ENCODE measurements at regions not wholly inside any gene's neighbourhood (a gene's known extent, or its start where the extent isn't known, plus 50 kb on each side); places are given as distances from the start of the nearest gene placed in this dataset.

DNA sequence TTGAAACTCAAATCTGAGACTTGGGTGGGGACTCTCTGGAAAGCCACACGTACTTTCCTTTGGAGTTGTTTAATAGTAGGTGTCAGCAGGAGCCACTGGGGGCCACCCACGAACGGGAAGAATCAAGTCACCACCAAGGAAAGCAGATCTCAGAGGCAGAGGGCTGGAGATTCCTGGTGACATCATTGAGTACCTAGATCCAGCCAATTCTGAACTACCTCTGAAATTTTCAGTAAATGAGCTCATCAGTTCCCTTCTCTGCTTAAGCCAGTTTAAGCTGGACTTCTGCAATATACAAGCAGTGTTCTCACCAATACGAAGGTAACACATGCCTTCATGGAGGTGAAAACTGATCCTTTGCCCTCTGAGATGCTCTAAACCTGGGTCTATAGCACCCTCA is 99.3 kb upstream of the SORCS3 start:
- H3K36me3 Mint-ChIP-seq (ENCODE audit: low read depth) = no peaks in the 10 kb centered on the region
- no peaks in the 10 kb centered on the region for H3K4me1 Mint-ChIP-seq (ENCODE audit: low read depth)
- no peak overlapping the region for H3K4me3 Mint-ChIP-seq
- no peak overlapping the region for H3K27ac Mint-ChIP-seq
- no peaks in the 10 kb centered on the region for H3K9me3 Mint-ChIP-seq
- intact Hi-C loops (cut with micrococcal nuclease) = no loop called here
- DNase-seq (ENCODE audit: low spot score) = no peak
- peaks cover 2% of the 10 kb centered on the region for H3K27me3 Mint-ChIP-seq (ENCODE audit: insufficient read depth)

DNA sequence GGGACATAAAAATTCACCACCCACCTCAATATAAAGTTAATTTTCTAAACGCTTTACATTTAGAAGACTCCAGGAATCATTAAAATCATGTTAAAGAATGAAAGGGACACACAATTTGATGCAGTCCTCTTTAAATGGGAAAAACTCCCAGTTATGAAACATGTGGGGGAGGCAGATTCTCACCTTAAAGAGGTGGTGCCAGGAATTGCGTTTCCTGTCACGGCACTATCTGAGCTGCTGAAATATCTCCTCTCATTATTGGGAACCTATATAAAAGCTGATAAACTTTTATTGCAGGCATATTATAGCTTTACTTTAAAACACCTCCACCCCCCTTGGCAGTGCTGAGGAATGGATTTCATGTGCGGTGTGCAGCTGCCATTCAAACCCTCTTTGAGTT is 94.8 kb upstream of the SORCS3 start:
- intact Hi-C loops (cut with micrococcal nuclease) = no loop called here
- no peaks in the 10 kb centered on the region for H3K9me3 Mint-ChIP-seq
- no peaks in the 10 kb centered on the region for H3K36me3 Mint-ChIP-seq (ENCODE audit: low read depth)
- no peak overlapping the region for H3K27ac Mint-ChIP-seq
- no peak for DNase-seq (ENCODE audit: low spot score)
- peaks cover 2% of the 10 kb centered on the region for H3K27me3 Mint-ChIP-seq (ENCODE audit: insufficient read depth)
- H3K4me3 Mint-ChIP-seq = no peak overlapping the region
- no peaks in the 10 kb centered on the region for H3K4me1 Mint-ChIP-seq (ENCODE audit: low read depth)

GRCh38 chr10:104546756-104547155 is 94.3 kb upstream of the SORCS3 start:
- H3K9me3 Mint-ChIP-seq = no peaks in the 10 kb centered on the region

GRCh38 chr10:104548090-104548489 is 93.0 kb upstream of the SORCS3 start:
- H3K27me3 Mint-ChIP-seq (ENCODE audit: insufficient read depth) = peaks cover 2% of the 10 kb centered on the region
- DNase-seq (ENCODE audit: low spot score) = no peak

More at GRCh38 chr10:104546756-104547155, 94.3 kb upstream of the SORCS3 start:
- intact Hi-C loops (cut with micrococcal nuclease) = no loop called here
- Mint-ChIP-seq H3K4me1 (ENCODE audit: low read depth) (no peaks in the 10 kb centered on the region), H3K36me3 (ENCODE audit: low read depth) (no peaks in the 10 kb centered on the region), H3K27ac (no peak overlapping the region), H3K4me3 (no peak overlapping the region), H3K27me3 (ENCODE audit: insufficient read depth) (peaks cover 2% of the 10 kb centered on the region)
- DNase-seq (ENCODE audit: low spot score) = no peak

GRCh38 chr10:104556831-104557230 is 84.3 kb upstream of the SORCS3 start:
- intact Hi-C loops (cut with micrococcal nuclease) = no loop called here
- Mint-ChIP-seq H3K36me3 (ENCODE audit: low read depth) (no peaks in the 10 kb centered on the region), H3K4me3 (no peak overlapping the region), H3K27ac (no peak overlapping the region), H3K4me1 (ENCODE audit: low read depth) (no peaks in the 10 kb centered on the region), H3K9me3 (no peaks in the 10 kb centered on the region), H3K27me3 (ENCODE audit: insufficient read depth) (peaks cover 2% of the 10 kb centered on the region)
- DNase-seq (ENCODE audit: low spot score) = no peak

More at GRCh38 chr10:104548090-104548489, 93.0 kb upstream of the SORCS3 start:
- no peaks in the 10 kb centered on the region for H3K36me3 Mint-ChIP-seq (ENCODE audit: low read depth)
- no peaks in the 10 kb centered on the region for H3K9me3 Mint-ChIP-seq
- H3K4me3 Mint-ChIP-seq = no peak overlapping the region
- no peaks in the 10 kb centered on the region for H3K4me1 Mint-ChIP-seq (ENCODE audit: low read depth)
- intact Hi-C loops (cut with micrococcal nuclease) = no loop called here
- no peak overlapping the region for H3K27ac Mint-ChIP-seq

DNA sequence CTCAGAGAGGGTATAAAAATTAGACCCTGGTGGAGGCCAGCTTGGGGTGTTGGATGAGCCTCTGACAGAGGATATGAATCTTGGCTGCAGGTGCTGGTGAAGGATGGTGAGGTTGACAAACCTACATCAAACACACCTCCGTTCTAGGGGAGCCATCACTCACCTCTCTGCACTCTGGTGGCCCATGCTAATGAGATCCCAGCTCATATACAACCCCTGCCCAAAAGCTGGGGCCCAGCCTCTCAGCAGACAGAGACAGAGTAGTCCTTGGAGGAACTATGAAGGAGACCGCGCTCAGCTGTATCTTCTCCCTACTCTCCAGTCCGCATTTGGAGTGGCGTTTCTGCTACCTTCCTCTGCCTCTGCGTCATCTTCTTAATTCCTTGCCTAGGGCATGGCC is 83.1 kb upstream of the SORCS3 start:
- Mint-ChIP-seq H3K4me3 (no peak overlapping the region), H3K27me3 (ENCODE audit: insufficient read depth) (peaks cover 2% of the 10 kb centered on the region), H3K36me3 (ENCODE audit: low read depth) (no peaks in the 10 kb centered on the region), H3K4me1 (ENCODE audit: low read depth) (no peaks in the 10 kb centered on the region), H3K9me3 (no peaks in the 10 kb centered on the region), H3K27ac (no peak overlapping the region)
- intact Hi-C loops (cut with micrococcal nuclease) = no loop called here
- DNase-seq (ENCODE audit: low spot score) = no peak

DNA sequence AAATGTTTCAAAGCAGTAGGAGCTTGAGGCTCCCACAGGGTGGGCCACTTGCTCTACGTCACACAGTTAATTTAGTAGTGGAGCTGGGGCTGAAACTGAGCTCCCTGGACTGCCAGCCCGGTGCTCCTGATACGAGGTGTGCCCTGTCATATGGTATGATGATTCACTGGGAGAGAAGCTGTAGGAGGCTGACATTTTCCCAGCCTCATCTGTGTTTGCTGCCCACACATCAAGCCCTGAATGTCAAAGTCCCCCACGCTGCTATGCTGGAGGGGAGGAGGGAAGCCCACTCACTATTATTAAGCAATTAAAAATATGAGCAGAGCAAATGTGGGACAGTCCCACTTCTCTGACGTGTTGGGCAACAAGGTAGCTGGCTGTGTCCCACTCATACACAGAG is 81.2 kb upstream of the SORCS3 start:
- Mint-ChIP-seq H3K4me1 (ENCODE audit: low read depth) (no peaks in the 10 kb centered on the region), H3K36me3 (ENCODE audit: low read depth) (no peaks in the 10 kb centered on the region), H3K27ac (no peak overlapping the region), H3K4me3 (no peak overlapping the region), H3K9me3 (no peaks in the 10 kb centered on the region), H3K27me3 (ENCODE audit: insufficient read depth) (peaks cover 9% of the 10 kb centered on the region)
- DNase-seq (ENCODE audit: low spot score) = no peak
- intact Hi-C loops (cut with micrococcal nuclease) = no loop called here

DNA sequence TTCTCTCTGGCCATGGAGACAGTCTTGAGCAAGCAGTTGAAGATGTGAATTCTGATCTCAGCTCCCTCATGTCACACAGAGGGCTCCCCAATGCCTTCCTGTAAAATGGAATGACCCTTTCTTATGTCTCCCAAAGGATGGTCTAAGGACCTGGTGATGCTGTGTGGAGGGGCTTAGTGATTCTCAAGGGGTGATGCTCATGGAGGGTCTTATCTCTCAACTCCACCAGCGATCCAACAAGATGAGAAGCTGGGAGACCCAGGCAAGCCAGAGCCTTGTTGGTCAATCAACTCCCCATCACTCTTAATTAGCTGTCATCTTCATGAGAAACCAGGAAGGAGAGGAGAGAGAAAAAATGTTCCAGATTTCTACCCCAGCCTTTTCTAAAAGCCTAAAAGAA is 78.0 kb upstream of the SORCS3 start:
- intact Hi-C loops (cut with micrococcal nuclease) = no loop called here
- H3K4me3 Mint-ChIP-seq = no peak overlapping the region
- H3K27me3 Mint-ChIP-seq (ENCODE audit: insufficient read depth) = peaks cover 10% of the 10 kb centered on the region
- no peaks in the 10 kb centered on the region for H3K36me3 Mint-ChIP-seq (ENCODE audit: low read depth)
- no peak overlapping the region for H3K27ac Mint-ChIP-seq
- no peak for DNase-seq (ENCODE audit: low spot score)
- H3K4me1 Mint-ChIP-seq (ENCODE audit: low read depth) = no peaks in the 10 kb centered on the region
- no peaks in the 10 kb centered on the region for H3K9me3 Mint-ChIP-seq

DNA sequence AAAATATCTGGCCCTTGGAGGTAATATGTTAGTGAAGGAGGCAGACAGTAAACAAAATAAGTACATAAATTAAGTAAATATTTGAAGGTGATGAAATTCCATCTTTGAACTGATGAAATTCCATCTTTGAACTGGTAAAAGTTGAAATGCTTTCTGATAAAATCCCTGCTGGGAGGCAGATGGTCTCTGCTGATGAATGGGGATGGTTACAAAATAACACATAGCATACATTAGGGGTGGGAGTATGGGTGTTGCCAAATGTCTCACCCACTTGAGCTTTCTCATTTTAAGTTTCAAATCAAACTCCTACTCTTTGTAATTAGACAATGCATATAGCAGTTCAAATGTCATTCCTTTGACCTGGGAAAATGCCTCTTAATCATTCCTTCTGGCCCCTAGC is 77.5 kb upstream of the SORCS3 start:
- Mint-ChIP-seq H3K36me3 (ENCODE audit: low read depth) (no peaks in the 10 kb centered on the region), H3K4me1 (ENCODE audit: low read depth) (no peaks in the 10 kb centered on the region), H3K27ac (no peak overlapping the region), H3K4me3 (no peak overlapping the region), H3K27me3 (ENCODE audit: insufficient read depth) (peaks cover 10% of the 10 kb centered on the region), H3K9me3 (no peaks in the 10 kb centered on the region)
- DNase-seq (ENCODE audit: low spot score) = no peak
- intact Hi-C loops (cut with micrococcal nuclease) = no loop called here

DNA sequence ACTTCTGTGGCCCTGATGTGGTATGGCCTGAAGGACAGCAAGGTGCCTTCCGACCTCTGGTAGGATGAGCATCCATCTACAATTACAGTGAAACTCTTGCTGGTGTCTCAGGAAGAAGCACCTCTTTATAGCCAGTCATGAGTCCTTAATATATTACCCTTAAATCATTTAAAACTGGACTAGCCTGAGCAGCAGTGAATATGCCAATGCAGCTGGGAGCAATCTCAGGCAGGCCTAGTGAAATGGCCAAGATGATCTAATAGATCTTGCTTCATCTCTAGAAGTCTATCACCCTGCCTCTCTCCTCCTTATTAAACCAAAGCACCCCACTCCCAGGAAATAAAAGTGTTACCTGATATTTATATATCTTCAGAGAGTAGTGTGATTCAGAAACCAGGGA is 66.7 kb upstream of the SORCS3 start:
- no peaks in the 10 kb centered on the region for H3K4me1 Mint-ChIP-seq (ENCODE audit: low read depth)
- no peak for DNase-seq (ENCODE audit: low spot score)
- no peaks in the 10 kb centered on the region for H3K36me3 Mint-ChIP-seq (ENCODE audit: low read depth)
- no peak overlapping the region for H3K4me3 Mint-ChIP-seq
- H3K27ac Mint-ChIP-seq = no peak overlapping the region
- H3K9me3 Mint-ChIP-seq = peaks cover 11% of the 10 kb centered on the region
- intact Hi-C loops (cut with micrococcal nuclease) = loop anchor here (10.0 kb wide), 1 partner anchor 680 kb away; no protein-coding TSS in a partner anchor
- H3K27me3 Mint-ChIP-seq (ENCODE audit: insufficient read depth) = peaks cover 4% of the 10 kb centered on the region

DNA sequence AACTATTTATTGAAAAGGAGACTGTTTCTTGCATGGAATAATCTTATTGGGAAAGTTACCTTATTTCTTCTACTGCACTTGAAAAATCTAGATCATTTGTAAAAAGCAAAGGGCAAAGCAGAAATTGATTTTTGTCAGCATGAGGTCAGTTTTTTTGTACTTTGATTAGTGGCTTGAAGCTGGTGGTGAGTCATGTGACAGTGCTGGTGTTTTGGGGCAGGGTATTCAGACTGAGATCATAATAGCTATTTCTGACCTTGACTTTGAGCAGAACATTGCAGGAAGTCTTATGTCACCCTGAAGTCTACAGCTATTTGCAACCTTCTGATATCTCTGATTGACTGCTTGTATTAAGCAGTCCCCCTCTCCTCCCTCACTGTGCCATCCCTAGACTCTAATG is 66.3 kb upstream of the SORCS3 start:
- Mint-ChIP-seq H3K27me3 (ENCODE audit: insufficient read depth) (peaks cover 5% of the 10 kb centered on the region), H3K36me3 (ENCODE audit: low read depth) (no peaks in the 10 kb centered on the region), H3K4me1 (ENCODE audit: low read depth) (no peaks in the 10 kb centered on the region), H3K9me3 (peaks cover 8% of the 10 kb centered on the region), H3K4me3 (no peak overlapping the region), H3K27ac (no peak overlapping the region)
- DNase-seq (ENCODE audit: low spot score) = no peak
- intact Hi-C loops (cut with micrococcal nuclease) = loop anchor here (10.0 kb wide), 1 partner anchor 680 kb away; no protein-coding TSS in a partner anchor

GRCh38 chr10:104576611-104577010 is 64.5 kb upstream of the SORCS3 start:
- no peaks in the 10 kb centered on the region for H3K36me3 Mint-ChIP-seq (ENCODE audit: low read depth)
- H3K27me3 Mint-ChIP-seq (ENCODE audit: insufficient read depth) = peaks cover 1% of the 10 kb centered on the region
- intact Hi-C loops (cut with micrococcal nuclease) = loop anchor here (10.0 kb wide), 1 partner anchor 678 kb away; no protein-coding TSS in a partner anchor
- no peaks in the 10 kb centered on the region for H3K9me3 Mint-ChIP-seq
- no peak for DNase-seq (ENCODE audit: low spot score)
- H3K4me3 Mint-ChIP-seq = no peak overlapping the region
- H3K4me1 Mint-ChIP-seq (ENCODE audit: low read depth) = peaks cover 5% of the 10 kb centered on the region
- H3K27ac Mint-ChIP-seq = no peak overlapping the region

DNA sequence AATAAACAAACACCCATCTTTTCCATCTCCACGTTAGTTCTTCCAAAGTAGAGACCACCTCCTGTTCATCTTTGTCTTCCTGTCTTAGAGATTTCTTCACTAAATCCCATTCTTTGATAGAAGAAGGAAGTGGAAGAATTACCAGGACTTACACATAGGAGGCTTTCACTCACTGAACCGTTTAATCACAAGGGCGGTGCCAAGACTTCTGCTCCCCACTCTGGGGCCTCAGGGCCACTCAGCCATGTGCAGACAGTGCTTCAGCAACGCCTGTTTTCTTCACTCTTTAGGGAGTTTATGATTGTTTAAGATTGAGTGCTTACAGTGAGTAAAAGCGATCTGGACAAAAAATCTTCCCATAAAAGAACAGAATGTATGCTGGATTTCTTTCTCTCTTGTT is 63.9 kb upstream of the SORCS3 start:
- no peak for DNase-seq (ENCODE audit: low spot score)
- Mint-ChIP-seq H3K9me3 (no peaks in the 10 kb centered on the region), H3K4me3 (no peak overlapping the region), H3K4me1 (ENCODE audit: low read depth) (peaks cover 5% of the 10 kb centered on the region), H3K27ac (no peak overlapping the region), H3K27me3 (ENCODE audit: insufficient read depth) (peaks cover 1% of the 10 kb centered on the region), H3K36me3 (ENCODE audit: low read depth) (no peaks in the 10 kb centered on the region)
- intact Hi-C loops (cut with micrococcal nuclease) = loop anchor here (10.0 kb wide), 1 partner anchor 678 kb away; no protein-coding TSS in a partner anchor

DNA sequence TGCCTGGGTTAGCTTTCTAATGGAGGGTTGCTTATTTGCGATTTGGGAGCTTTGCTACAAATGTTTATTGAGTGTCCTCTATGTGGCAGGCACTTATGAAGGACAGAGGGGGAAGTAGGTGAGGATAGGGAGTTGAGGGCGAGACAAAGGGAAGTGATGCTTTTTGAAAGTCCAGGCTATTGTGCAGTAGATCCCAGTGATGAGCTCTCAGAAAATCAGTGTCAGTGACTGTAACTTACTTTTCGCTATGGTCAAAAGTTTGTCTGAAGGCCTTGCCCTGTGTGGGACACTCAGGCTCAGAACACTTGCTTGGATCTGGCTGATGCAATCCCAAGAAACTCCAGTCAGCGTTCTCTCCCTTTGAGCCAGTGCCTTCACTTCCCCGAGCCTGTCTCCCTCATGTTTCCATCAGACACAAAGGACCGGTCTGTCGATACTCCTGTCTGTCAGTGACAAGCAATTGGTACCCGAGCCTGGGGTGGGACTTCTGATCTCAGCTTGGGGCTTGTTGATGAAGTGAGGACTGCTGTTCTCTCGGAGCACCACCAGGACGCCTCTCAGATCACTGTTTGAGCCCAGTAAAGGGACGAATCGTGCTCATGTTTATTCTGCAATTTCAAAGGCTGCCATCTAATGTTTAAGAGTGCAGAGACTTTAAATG is 63.1 kb upstream of the SORCS3 start:
- H3K4me1 Mint-ChIP-seq (ENCODE audit: low read depth) = peaks cover 5% of the 10 kb centered on the region
- no peak overlapping the region for H3K4me3 Mint-ChIP-seq
- no peak overlapping the region for H3K27ac Mint-ChIP-seq
- no peaks in the 10 kb centered on the region for H3K36me3 Mint-ChIP-seq (ENCODE audit: low read depth)
- intact Hi-C loops (cut with micrococcal nuclease) = loop anchor here (10.0 kb wide), 1 partner anchor 677 kb away; no protein-coding TSS in a partner anchor
- H3K9me3 Mint-ChIP-seq = no peaks in the 10 kb centered on the region
- H3K27me3 Mint-ChIP-seq (ENCODE audit: insufficient read depth) = peaks cover 1% of the 10 kb centered on the region
- DNase-seq (ENCODE audit: low spot score) = no peak
